Suprapubic skin (tissue), 4 donors: ENCODE measurements at regions not wholly inside any gene's neighbourhood (a gene's known extent, or its start where the extent isn't known, plus 50 kb on each side); places are given as distances from the start of the nearest gene placed in this dataset.

Source experiments
- CTCF ChIP-seq, 2 donors: fragments of 200-600 bp in 1 of 2; fragments of 450-650 bp in 1 of 2; sonication (generic) in 1 of 2; IDR thresholded peaks; one replicate each; pipeline ENCODE4 v1.5.1; 2016 to 2019; ENCODE audit warnings: antibody characterized with exemption in 2 of 2, mild to moderate bottlenecking in 1 of 2, moderate library complexity in 1 of 2
- EP300 ChIP-seq: sonication (generic); formaldehyde crosslinking; IDR thresholded peaks from one replicate; pipeline ENCODE4 v1.6.1; 2017; ENCODE audit warnings: antibody characterized with exemption
- POLR2A ChIP-seq, 2 donors: fragments of 450-650 bp; IDR thresholded peaks; one replicate each; pipeline ENCODE4 v1.6.1; 2017; ENCODE audit warnings: antibody characterized with exemption in 2 of 2, mild to moderate bottlenecking in 2 of 2, moderate library complexity in 2 of 2
- POLR2AphosphoS5 ChIP-seq, 3 donors: sonication (generic); formaldehyde crosslinking; IDR thresholded peaks; one replicate each; pipeline ENCODE4 v1.6.1; 2017; ENCODE audit warnings: antibody characterized with exemption in 3 of 3

GRCh38 chr10:128875956-128876736, 590.9 kb upstream of the MGMT start:
- TF ChIP-seq EP300, result no peak
- no peak for TF ChIP-seq POLR2A (IDR thresholded peaks at IDR 0.05)
- no peak for TF ChIP-seq CTCF (IDR thresholded peaks at IDR 0.05)
- no peak for TF ChIP-seq POLR2AphosphoS5 (IDR thresholded peaks at IDR 0.05)
